Heart right ventricle (tissue), 16 donors: ENCODE measurements at regions not wholly inside any gene's neighbourhood (a gene's known extent, or its start where the extent isn't known, plus 50 kb on each side); places are given as distances from the start of the nearest gene placed in this dataset.

Experiments used
- ATAC-seq, 8 donors: fragments of 200-7000 bp; cut with Tn5 transposase; one replicate each; pipeline ENCODE4 v1.9.1; 2020; ENCODE audit warnings: mild to moderate bottlenecking in 8 of 8, moderate library complexity in 8 of 8, moderate number of reproducible peaks in 1 of 8
- DNase-seq, 2 donors: peaks; one replicate each; pipeline ENCODE4 v3.0.0-alpha.2; 2020
- H3K27ac ChIP-seq, 10 donors: fragments of 200-600 bp; sonication (generic) in 2 of 10; one replicate each; pipeline versions ENCODE4 v1.5.0 to v1.8.0; 2020 to 2022; ENCODE audit warnings: mild to moderate bottlenecking in 3 of 10
- H3K27me3 ChIP-seq, 7 donors: fragments of 200-600 bp; one replicate each; pipeline ENCODE4 v1.8.0; 2021 to 2022; ENCODE audit warnings: mild to moderate bottlenecking in 2 of 7
- H3K36me3 ChIP-seq, 9 donors: fragments of 200-600 bp; sonication (generic) in 1 of 9; one replicate each; pipeline versions ENCODE4 v1.5.0 to v1.8.0; 2020 to 2022; ENCODE audit warnings: mild to moderate bottlenecking in 2 of 9
- H3K4me1 ChIP-seq, 9 donors: fragments of 200-600 bp; sonication (generic) in 1 of 9; one replicate each; pipeline versions ENCODE4 v1.5.0 to v1.8.0; 2020 to 2022; ENCODE audit warnings: mild to moderate bottlenecking in 4 of 9
- H3K4me3 ChIP-seq, 10 donors: fragments of 200-600 bp; sonication (generic) in 2 of 10; one replicate each; pipeline versions ENCODE4 v1.5.0 to v1.8.0; 2020 to 2022; ENCODE audit warnings: mild to moderate bottlenecking in 7 of 10, moderate library complexity in 2 of 10
- H3K9me3 ChIP-seq, 11 donors: fragments of 200-600 bp in 10 of 11; sonication (generic) in 2 of 11; one replicate each; pipeline versions ENCODE4 v1.5.0 to v1.8.0; 2013 to 2022; ENCODE audit warnings: mild to moderate bottlenecking in 2 of 11, control low read depth in 1 of 11, moderate library complexity in 1 of 11
- CTCF ChIP-seq, 9 donors: fragments of 200-600 bp; sonication (generic) in 2 of 9; IDR thresholded peaks; one replicate each; pipeline versions ENCODE4 v1.5.0 to v1.8.0; 2021 to 2022; ENCODE audit warnings: antibody characterized with exemption in 9 of 9, mild to moderate bottlenecking in 5 of 9, moderate library complexity in 1 of 9
- WGBS, 2 donors: extraction: QIAGEN DNeasy Blood & Tissue Kit; methylation state at CpG; one replicate each; pipeline ENCODE4 v1.1.7; 2013; ENCODE audit warnings: inconsistent platforms in 1 of 2; 5-methylcytosine and 5-hydroxymethylcytosine counted together
- intact Hi-C, 10 donors: fragments of 100-400 bp; cut with DNase I; formaldehyde crosslinking; loops; one replicate each; pipeline versions ENCODE4 v1.11.1 to v1.14.2; 2022
- donor health status: Arrhythmogenic right ventricular cardiomyopathy.
- donor health status: ischemic (EF 13 %, LVEDD 7.1; RV severe dilation, severe dysfunction).
- donor health status: healthy with polysubstance abuse.
- donor health status: DM: no; HTN: yes; CAD: no.
- donor health status: DM: no; HTN: no; CAD: no.
- donor health status: ischemic (EF 25% LVEDD 6.9; RV normal size, moderate dysfunction).
- donor health status: ischemic (EF 25% LVEDD 5.7; RV mildly dilated, moderate dysfunction).
- donor health status: healthy.
- donor health status: DM: yes; HTN: yes; CAD: no.
- donor health status: Ischemic cardiomyopathy.
- donor health status: ischemic (EF 35%, LVEDD 5.7; RV mildly dilated, moderate dysfunction).
- donor health status: nonischemic (EF 11% LVEDD 7.7; RV severe dilation, severe dysfunction).
- donor health status: DM: yes; HTN: yes; CAD: no.
- donor health status: PGD.
- donor health status: ischemic (EF 29% LVEDD 5.4; RV normal size, mild dysfunction).
- donor health status: nonischemic (EF 23%, LVEDD 6.1; RV moderate dilation, normal function).

GRCh38 chr2:23159746-23160405 is 225.1 kb upstream of the KLHL29 start:
- DNase-seq: no peak
- Histone ChIP-seq H3K9me3 (no peaks in the 10 kb centered on the region), H3K4me1 (no peaks in the 10 kb centered on the region), H3K27ac (no peak overlapping the region), H3K27me3 (peaks cover 0 to 2% (median 0%) of the 10 kb centered on the region in 7 donors), H3K36me3 (no peaks in the 10 kb centered on the region), H3K4me3 (no peak overlapping the region)
- intact Hi-C loops: no loop called here
- WGBS, 2 donors: 58 to 71% methylated on average over 5 of the region's 5 CpGs
- ATAC-seq: no peak
- no peak for TF ChIP-seq CTCF (IDR thresholded peaks at IDR 0.05)

GRCh38 chr2:23164173-23164572 is 220.8 kb upstream of the KLHL29 start:
- Histone ChIP-seq H3K4me1 (no peaks in the 10 kb centered on the region), H3K9me3 (no peaks in the 10 kb centered on the region), H3K4me3 (no peak overlapping the region), H3K27me3 (peaks cover 0 to 7% (median 0%) of the 10 kb centered on the region in 7 donors), H3K27ac (no peak overlapping the region), H3K36me3 (no peaks in the 10 kb centered on the region)
- 40 to 62% methylated on average over 2 of the region's 2 CpGs for WGBS, 2 donors
- intact Hi-C loops: no loop called here
- no peak for TF ChIP-seq CTCF (IDR thresholded peaks at IDR 0.05)
- ATAC-seq: no peak
- no peak for DNase-seq

- Histone ChIP-seq H3K9me3 (peaks cover 0 to 23% (median 0%) of the 10 kb centered on the region in 11 donors), H3K27ac (no peak overlapping the region), H3K4me3 (no peak overlapping the region), H3K27me3 (peaks cover 0 to 7% (median 0%) of the 10 kb centered on the region in 7 donors), H3K36me3 (no peaks in the 10 kb centered on the region), H3K4me1 (no peaks in the 10 kb centered on the region)
- DNase-seq (no peak), ATAC-seq (no peak)
- intact Hi-C loops: no loop called here
- WGBS, 2 donors: 56 to 60% methylated on average over 1 of the region's 1 CpG
- TF ChIP-seq CTCF (IDR thresholded peaks at IDR 0.05): no peak
Observed at GRCh38 chr2:23169896-23170295, 215.1 kb upstream of the KLHL29 start.

- Histone ChIP-seq H3K27ac (no peak overlapping the region), H3K9me3 (peaks cover 0 to 28% (median 0%) of the 10 kb centered on the region in 11 donors), H3K36me3 (no peaks in the 10 kb centered on the region), H3K27me3 (peaks cover 0 to 7% (median 0%) of the 10 kb centered on the region in 7 donors), H3K4me1 (no peaks in the 10 kb centered on the region), H3K4me3 (no peak overlapping the region)
- no peak for ATAC-seq
- intact Hi-C loops: no loop called here
- DNase-seq: no peak
- no peak for TF ChIP-seq CTCF (IDR thresholded peaks at IDR 0.05)
Observed at GRCh38 chr2:23171108-23171507, 213.9 kb upstream of the KLHL29 start.
